ENCODE measurements at regions not wholly inside any gene's neighbourhood (a gene's known extent, or its start where the extent isn't known, plus 50 kb on each side); places are given as distances from the start of the nearest gene placed in this dataset.

GRCh38 chr21:25509862-25510261 is 97.4 kb downstream of the MRPL39 start:
- Histone ChIP-seq H3K4me1 (ENCODE audit: control extremely low read depth in 1 of 4, control insufficient read depth in 4 of 4, insufficient read depth in 4 of 4, low read length in 3 of 4) (no peaks in the 10 kb centered on the region), H3K27me3 (replicated peaks in 2 of 5; ENCODE audit: control insufficient read depth in 4 of 5, insufficient read depth in 5 of 5, low read length in 4 of 5) (no peaks in the 10 kb centered on the region), H3K9me3 (ENCODE audit: control extremely low read depth in 1 of 5, control insufficient read depth in 4 of 5, insufficient read depth in 2 of 5, low read depth in 1 of 5, low read length in 4 of 5) (no peaks in the 10 kb centered on the region), H3K36me3 (ENCODE audit: control insufficient read depth in 4 of 4, insufficient read depth in 4 of 4, low read length in 3 of 4) (no peaks in the 10 kb centered on the region), H3K27ac (ENCODE audit: insufficient read depth in 1 of 2, low read depth in 1 of 2, low read length in 2 of 2, poor library complexity in 1 of 2, severe bottlenecking in 2 of 2) (no peak overlapping the region), H3K4me3 (ENCODE audit: control insufficient read depth in 1 of 7, extremely low read depth in 1 of 7, insufficient read depth in 4 of 7, low read depth in 2 of 7, low read length in 6 of 7) (no peak overlapping the region)
- ChIA-PET CTCF (no interaction called here), POLR2A (no interaction called here)
- DNase-seq: no peak
- WGBS (ENCODE audit: insufficient coverage): no CpG with 5 or more reads among the region's 2 CpGs

GRCh38 chr21:25508364-25508763 is 98.9 kb downstream of the MRPL39 start:
- no peak overlapping the region for H3K27ac ChIP-seq (ENCODE audit: insufficient read depth in 1 of 2, low read depth in 1 of 2, low read length in 2 of 2, poor library complexity in 1 of 2, severe bottlenecking in 2 of 2)
- no peaks in the 10 kb centered on the region for H3K36me3 ChIP-seq (ENCODE audit: control insufficient read depth in 4 of 4, insufficient read depth in 4 of 4, low read length in 3 of 4)
- no peak overlapping the region for H3K4me3 ChIP-seq (ENCODE audit: control insufficient read depth in 1 of 7, extremely low read depth in 1 of 7, insufficient read depth in 4 of 7, low read depth in 2 of 7, low read length in 6 of 7)
- ChIA-PET CTCF (interaction anchor here (0.9 kb wide), 1 partner anchor 18 kb away, joined by 3 read pairs; no protein-coding TSS in a partner anchor), POLR2A (no interaction called here)
- H3K27me3 ChIP-seq (replicated peaks in 2 of 5; ENCODE audit: control insufficient read depth in 4 of 5, insufficient read depth in 5 of 5, low read length in 4 of 5): no peaks in the 10 kb centered on the region
- 92% methylated on average over 2 of the region's 3 CpGs for WGBS (ENCODE audit: insufficient coverage)
- no peak for DNase-seq
- no peaks in the 10 kb centered on the region for H3K9me3 ChIP-seq (ENCODE audit: control extremely low read depth in 1 of 5, control insufficient read depth in 4 of 5, insufficient read depth in 2 of 5, low read depth in 1 of 5, low read length in 4 of 5)
- no peaks in the 10 kb centered on the region for H3K4me1 ChIP-seq (ENCODE audit: control extremely low read depth in 1 of 4, control insufficient read depth in 4 of 4, insufficient read depth in 4 of 4, low read length in 3 of 4)

GRCh38 chr21:25507522-25507921 is 99.8 kb downstream of the MRPL39 start:
- ChIA-PET POLR2A (no interaction called here), CTCF (no interaction called here)

GRCh38 chr21:25506887-25507286 is 100.4 kb downstream of the MRPL39 start:
- Histone ChIP-seq H3K36me3 (ENCODE audit: control insufficient read depth in 4 of 4, insufficient read depth in 4 of 4, low read length in 3 of 4) (no peaks in the 10 kb centered on the region), H3K27ac (ENCODE audit: insufficient read depth in 1 of 2, low read depth in 1 of 2, low read length in 2 of 2, poor library complexity in 1 of 2, severe bottlenecking in 2 of 2) (no peak overlapping the region), H3K4me3 (ENCODE audit: control insufficient read depth in 1 of 7, extremely low read depth in 1 of 7, insufficient read depth in 4 of 7, low read depth in 2 of 7, low read length in 6 of 7) (no peak overlapping the region), H3K27me3 (replicated peaks in 2 of 5; ENCODE audit: control insufficient read depth in 4 of 5, insufficient read depth in 5 of 5, low read length in 4 of 5) (no peaks in the 10 kb centered on the region), H3K4me1 (ENCODE audit: control extremely low read depth in 1 of 4, control insufficient read depth in 4 of 4, insufficient read depth in 4 of 4, low read length in 3 of 4) (peaks cover 0 to 8% (median 0%) of the 10 kb centered on the region in 4 experiments), H3K9me3 (ENCODE audit: control extremely low read depth in 1 of 5, control insufficient read depth in 4 of 5, insufficient read depth in 2 of 5, low read depth in 1 of 5, low read length in 4 of 5) (peaks cover 0 to 5% (median 2%) of the 10 kb centered on the region in 5 experiments)
- 100% methylated on average over 3 of the region's 6 CpGs for WGBS (ENCODE audit: insufficient coverage)
- POLR2A ChIA-PET: no interaction called here
- CTCF ChIA-PET: no interaction called here
- DNase-seq: no peak

More at GRCh38 chr21:25507522-25507921, 99.8 kb downstream of the MRPL39 start:
- Histone ChIP-seq H3K36me3 (ENCODE audit: control insufficient read depth in 4 of 4, insufficient read depth in 4 of 4, low read length in 3 of 4) (no peaks in the 10 kb centered on the region), H3K27me3 (replicated peaks in 2 of 5; ENCODE audit: control insufficient read depth in 4 of 5, insufficient read depth in 5 of 5, low read length in 4 of 5) (no peaks in the 10 kb centered on the region), H3K27ac (ENCODE audit: insufficient read depth in 1 of 2, low read depth in 1 of 2, low read length in 2 of 2, poor library complexity in 1 of 2, severe bottlenecking in 2 of 2) (no peak overlapping the region), H3K4me3 (ENCODE audit: control insufficient read depth in 1 of 7, extremely low read depth in 1 of 7, insufficient read depth in 4 of 7, low read depth in 2 of 7, low read length in 6 of 7) (no peak overlapping the region), H3K4me1 (ENCODE audit: control extremely low read depth in 1 of 4, control insufficient read depth in 4 of 4, insufficient read depth in 4 of 4, low read length in 3 of 4) (peaks cover 0 to 2% (median 0%) of the 10 kb centered on the region in 4 experiments), H3K9me3 (ENCODE audit: control extremely low read depth in 1 of 5, control insufficient read depth in 4 of 5, insufficient read depth in 2 of 5, low read depth in 1 of 5, low read length in 4 of 5) (peaks cover 0 to 3% (median 2%) of the 10 kb centered on the region in 5 experiments)
- peak in 2 of 3 donors; percentile 12 to 26 for DNase-seq

GRCh38 chr21:25506261-25506660 is 101.0 kb downstream of the MRPL39 start:
- ChIA-PET CTCF (no interaction called here), POLR2A (no interaction called here)
- peaks cover 0 to 5% (median 2%) of the 10 kb centered on the region in 5 experiments for H3K9me3 ChIP-seq (ENCODE audit: control extremely low read depth in 1 of 5, control insufficient read depth in 4 of 5, insufficient read depth in 2 of 5, low read depth in 1 of 5, low read length in 4 of 5)
- no peak for DNase-seq
- no peaks in the 10 kb centered on the region for H3K27me3 ChIP-seq (replicated peaks in 2 of 5; ENCODE audit: control insufficient read depth in 4 of 5, insufficient read depth in 5 of 5, low read length in 4 of 5)
- peaks cover 0 to 14% (median 0%) of the 10 kb centered on the region in 4 experiments for H3K4me1 ChIP-seq (ENCODE audit: control extremely low read depth in 1 of 4, control insufficient read depth in 4 of 4, insufficient read depth in 4 of 4, low read length in 3 of 4)
- no peak overlapping the region for H3K27ac ChIP-seq (ENCODE audit: insufficient read depth in 1 of 2, low read depth in 1 of 2, low read length in 2 of 2, poor library complexity in 1 of 2, severe bottlenecking in 2 of 2)
- no peaks in the 10 kb centered on the region for H3K36me3 ChIP-seq (ENCODE audit: control insufficient read depth in 4 of 4, insufficient read depth in 4 of 4, low read length in 3 of 4)
- WGBS (ENCODE audit: insufficient coverage): 88% methylated on average over 1 of the region's 2 CpGs
- no peak overlapping the region for H3K4me3 ChIP-seq (ENCODE audit: control insufficient read depth in 1 of 7, extremely low read depth in 1 of 7, insufficient read depth in 4 of 7, low read depth in 2 of 7, low read length in 6 of 7)

GRCh38 chr21:25503981-25504380 is 103.3 kb downstream of the MRPL39 start:
- POLR2A ChIA-PET: no interaction called here

GRCh38 chr21:25501996-25502665 is 105.2 kb downstream of the MRPL39 start:
- Histone ChIP-seq H3K9me3 (ENCODE audit: control extremely low read depth in 1 of 5, control insufficient read depth in 4 of 5, insufficient read depth in 2 of 5, low read depth in 1 of 5, low read length in 4 of 5) (peaks cover 0 to 13% (median 2%) of the 10 kb centered on the region in 5 experiments), H3K27ac (ENCODE audit: insufficient read depth in 1 of 2, low read depth in 1 of 2, low read length in 2 of 2, poor library complexity in 1 of 2, severe bottlenecking in 2 of 2) (no peak overlapping the region), H3K4me1 (ENCODE audit: control extremely low read depth in 1 of 4, control insufficient read depth in 4 of 4, insufficient read depth in 4 of 4, low read length in 3 of 4) (peaks cover 0 to 18% (median 0%) of the 10 kb centered on the region in 4 experiments), H3K36me3 (ENCODE audit: control insufficient read depth in 4 of 4, insufficient read depth in 4 of 4, low read length in 3 of 4) (no peaks in the 10 kb centered on the region), H3K27me3 (replicated peaks in 2 of 5; ENCODE audit: control insufficient read depth in 4 of 5, insufficient read depth in 5 of 5, low read length in 4 of 5) (no peaks in the 10 kb centered on the region), H3K4me3 (ENCODE audit: control insufficient read depth in 1 of 7, extremely low read depth in 1 of 7, insufficient read depth in 4 of 7, low read depth in 2 of 7, low read length in 6 of 7) (no peak overlapping the region)
- peak; percentile 14 to 72 (median 72) for DNase-seq
- ChIA-PET CTCF (no interaction called here), POLR2A (no interaction called here)
- no CpG with 5 or more reads among the region's 1 CpG for WGBS (ENCODE audit: insufficient coverage)

More at GRCh38 chr21:25503981-25504380, 103.3 kb downstream of the MRPL39 start:
- H3K27ac ChIP-seq (ENCODE audit: insufficient read depth in 1 of 2, low read depth in 1 of 2, low read length in 2 of 2, poor library complexity in 1 of 2, severe bottlenecking in 2 of 2): no peak overlapping the region
- H3K4me1 ChIP-seq (ENCODE audit: control extremely low read depth in 1 of 4, control insufficient read depth in 4 of 4, insufficient read depth in 4 of 4, low read length in 3 of 4): peaks cover 0 to 18% (median 0%) of the 10 kb centered on the region in 4 experiments
- no peaks in the 10 kb centered on the region for H3K36me3 ChIP-seq (ENCODE audit: control insufficient read depth in 4 of 4, insufficient read depth in 4 of 4, low read length in 3 of 4)
- no CpG with 5 or more reads among the region's 1 CpG for whole genome bisulfite sequencing (ENCODE audit: insufficient coverage)
- peaks cover 0 to 13% (median 2%) of the 10 kb centered on the region in 5 experiments for H3K9me3 ChIP-seq (ENCODE audit: control extremely low read depth in 1 of 5, control insufficient read depth in 4 of 5, insufficient read depth in 2 of 5, low read depth in 1 of 5, low read length in 4 of 5)
- CTCF ChIA-PET: no interaction called here
- H3K4me3 ChIP-seq (ENCODE audit: control insufficient read depth in 1 of 7, extremely low read depth in 1 of 7, insufficient read depth in 4 of 7, low read depth in 2 of 7, low read length in 6 of 7): no peak overlapping the region
- no peaks in the 10 kb centered on the region for H3K27me3 ChIP-seq (replicated peaks in 2 of 5; ENCODE audit: control insufficient read depth in 4 of 5, insufficient read depth in 5 of 5, low read length in 4 of 5)
- DNase-seq: no peak
